Kidney epithelial cell (primary cell): ENCODE measurements at regions not wholly inside any gene's neighbourhood (a gene's known extent, or its start where the extent isn't known, plus 50 kb on each side); places are given as distances from the start of the nearest gene placed in this dataset.

Source experiments
- DNase-seq: peaks from one replicate; pipeline ENCODE4 v3.0.0-alpha.2; 2010; ENCODE audit warnings: low read depth
- H3K27me3 ChIP-seq: 2 replicates; pipeline ENCODE4 v1.6.0; 2011; ENCODE audit warnings: low read length; ENCODE audit not compliant: control insufficient read depth, insufficient read depth
- H3K36me3 ChIP-seq: 2 replicates; pipeline ENCODE4 v1.5.1; 2011; ENCODE audit warnings: low read length; ENCODE audit not compliant: control insufficient read depth, insufficient read depth
- H3K4me3 ChIP-seq: 2 replicates; pipeline ENCODE4 v1.5.1; 2011; ENCODE audit warnings: low read depth, mild to moderate bottlenecking, control low read depth, low read length
- CTCF ChIP-seq: IDR thresholded peaks from 2 replicates; pipeline ENCODE4 v1.5.1; 2011; ENCODE audit warnings: mild to moderate bottlenecking, moderate library complexity, low read length, control low read depth, inconsistent platforms; ENCODE audit not compliant: insufficient read depth, poor library complexity, severe bottlenecking

- Histone ChIP-seq H3K36me3 (no peaks in the 10 kb centered on the region), H3K27me3 (no peaks in the 10 kb centered on the region), H3K4me3 (no peak overlapping the region)
- TF ChIP-seq CTCF = no peak
- DNase-seq = no peak
These were observed 157.5 kb upstream of the ALG10B start for GRCh38 chr12:38159092-38159551.

GRCh38 chr12:38159591-38160317, 156.8 kb upstream of the ALG10B start:
- no peak for TF ChIP-seq CTCF
- Histone ChIP-seq H3K27me3 (no peaks in the 10 kb centered on the region), H3K36me3 (no peaks in the 10 kb centered on the region), H3K4me3 (no peak overlapping the region)
- no peak for DNase-seq

GRCh38 chr12:38160318-38161122, 156.1 kb upstream of the ALG10B start:
- TF ChIP-seq CTCF = no peak
- Histone ChIP-seq H3K27me3 (no peaks in the 10 kb centered on the region), H3K4me3 (no peak overlapping the region), H3K36me3 (no peaks in the 10 kb centered on the region)
- no peak for DNase-seq

GRCh38 chr12:38161123-38162000, 155.2 kb upstream of the ALG10B start:
- no peak for TF ChIP-seq CTCF
- H3K36me3 ChIP-seq = no peaks in the 10 kb centered on the region
- no peak for DNase-seq
- H3K27me3 ChIP-seq = no peaks in the 10 kb centered on the region
- H3K4me3 ChIP-seq = no peak overlapping the region

- TF ChIP-seq CTCF = no peak
- no peak overlapping the region for H3K4me3 ChIP-seq
- no peaks in the 10 kb centered on the region for H3K27me3 ChIP-seq
- H3K36me3 ChIP-seq = no peaks in the 10 kb centered on the region
- DNase-seq = no peak
These were observed 154.6 kb upstream of the ALG10B start for GRCh38 chr12:38162013-38162412.
